SH-SY5Y (cell line): ENCODE measurements at regions not wholly inside any gene's neighbourhood (a gene's known extent, or its start where the extent isn't known, plus 50 kb on each side); places are given as distances from the start of the nearest gene placed in this dataset.

Source experiments
- GATA2 ChIP-seq: IDR thresholded peaks from 2 replicates; pipeline ENCODE4 v1.6.1; 2011; ENCODE audit warnings: mild to moderate bottlenecking, low read depth, low read length
- GATA3 ChIP-seq: IDR thresholded peaks from 2 replicates; pipeline ENCODE4 v1.6.1; 2011; ENCODE audit warnings: low read depth, mild to moderate bottlenecking, low read length, moderate library complexity

DNA sequence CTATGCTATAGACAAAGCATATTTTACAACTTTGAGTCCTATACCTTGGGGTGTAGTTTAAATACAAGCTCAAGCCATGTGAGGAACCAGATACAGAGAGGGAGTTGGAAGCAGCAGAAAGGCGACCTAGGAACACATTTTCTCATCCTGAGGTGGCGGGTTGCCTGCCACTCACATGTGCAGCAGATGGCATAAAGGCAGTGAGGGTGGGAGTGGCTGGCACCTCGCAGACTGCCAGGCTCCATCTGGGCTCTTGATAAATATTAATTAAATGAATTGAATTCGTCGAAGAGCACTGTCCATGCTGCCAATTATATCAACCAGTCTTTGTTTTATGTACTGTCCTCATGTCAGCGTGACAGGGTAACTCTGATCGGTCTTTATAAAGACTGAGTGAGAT, 79.0 kb upstream of the SEMA3C start:
- TF ChIP-seq GATA2 = no peak
- no peak for TF ChIP-seq GATA3
